NCI-H345 (cell line): ENCODE measurements at regions not wholly inside any gene's neighbourhood (a gene's known extent, or its start where the extent isn't known, plus 50 kb on each side); places are given as distances from the start of the nearest gene placed in this dataset.
A peak's percentile ranks its signal among the peaks of the same experiment; 100 is the strongest.
"Not testable (repeated sequence)": the region's sequence is repeated elsewhere in the genome, so short reads cannot be mapped to it uniquely, and the experiment has no call there.

Experiments
- DNase-seq: peaks from one replicate; lab custom pipeline; 2025; lab: John Stamatoyannopoulos, UW

- DNase-seq: peak; percentile 6
These were observed 200.5 kb upstream of the HDAC4 start for GRCh38 chr2:239601201-239601851.

DNA sequence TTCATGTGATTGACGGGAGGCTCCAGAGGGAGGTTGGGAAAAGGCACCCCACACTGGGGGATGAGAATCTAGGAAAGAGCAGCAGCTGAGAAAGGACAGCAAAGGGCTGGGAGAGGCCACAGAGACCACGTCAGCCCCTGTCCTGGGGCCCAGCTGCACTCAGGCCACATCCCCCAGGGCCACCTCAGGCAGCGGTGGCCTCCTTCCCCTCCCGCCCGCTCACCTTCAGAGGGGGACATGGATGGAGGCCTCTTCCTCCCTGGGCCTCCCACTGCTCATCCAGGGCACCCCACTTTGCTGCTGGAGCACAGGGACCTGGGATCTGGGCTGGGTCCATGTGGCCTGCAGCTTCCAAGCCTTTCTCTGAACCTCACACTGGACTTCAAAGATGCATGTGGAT is 199.8 kb upstream of the HDAC4 start:
- DNase-seq: no peak

GRCh38 chr2:239600001-239600593 is 199.3 kb upstream of the HDAC4 start:
- no peak for DNase-seq

- no peak for DNase-seq
These were observed 198.5 kb upstream of the HDAC4 start for GRCh38 chr2:239599299-239599698.

DNA sequence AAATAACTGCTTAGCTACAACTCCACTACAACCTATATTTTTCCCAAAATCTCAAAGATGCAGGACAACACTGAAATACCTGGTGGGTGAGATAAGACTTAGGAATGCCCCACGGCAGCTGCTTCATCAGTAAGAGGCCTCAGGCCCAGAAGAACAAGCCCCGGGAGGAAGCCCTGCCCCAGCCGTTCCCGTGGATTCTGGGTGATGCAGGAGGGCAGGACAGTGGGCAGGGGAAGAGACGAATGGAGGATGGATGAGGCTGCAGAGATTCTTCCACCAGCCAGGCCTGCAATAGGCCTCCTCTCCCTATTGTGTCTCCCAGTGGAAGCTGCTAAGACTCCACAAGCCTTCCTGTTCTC is 197.9 kb upstream of the HDAC4 start:
- DNase-seq: no peak

GRCh38 chr2:239598011-239598731 is 197.4 kb upstream of the HDAC4 start:
- DNase-seq: no peak

DNA sequence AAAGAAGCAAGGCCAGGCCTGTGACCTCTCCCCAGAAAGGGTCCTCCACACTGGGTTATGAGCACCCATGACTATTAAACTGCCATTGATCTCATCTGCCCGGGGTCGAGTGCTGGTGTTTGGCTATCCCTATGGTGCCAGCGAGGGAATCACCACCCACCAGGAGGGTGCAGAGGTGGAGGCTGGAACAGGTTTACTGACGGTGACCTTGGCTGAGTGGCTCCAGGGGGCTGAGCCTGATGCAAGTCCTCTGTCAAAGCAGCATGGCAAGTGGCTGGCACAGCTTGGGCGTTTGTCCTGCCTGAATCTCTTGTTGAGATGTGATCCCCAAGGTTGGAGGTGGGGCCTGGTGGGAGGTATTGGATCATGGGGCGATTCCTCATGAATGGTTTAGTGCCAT is 196.4 kb upstream of the HDAC4 start:
- no peak for DNase-seq

DNA sequence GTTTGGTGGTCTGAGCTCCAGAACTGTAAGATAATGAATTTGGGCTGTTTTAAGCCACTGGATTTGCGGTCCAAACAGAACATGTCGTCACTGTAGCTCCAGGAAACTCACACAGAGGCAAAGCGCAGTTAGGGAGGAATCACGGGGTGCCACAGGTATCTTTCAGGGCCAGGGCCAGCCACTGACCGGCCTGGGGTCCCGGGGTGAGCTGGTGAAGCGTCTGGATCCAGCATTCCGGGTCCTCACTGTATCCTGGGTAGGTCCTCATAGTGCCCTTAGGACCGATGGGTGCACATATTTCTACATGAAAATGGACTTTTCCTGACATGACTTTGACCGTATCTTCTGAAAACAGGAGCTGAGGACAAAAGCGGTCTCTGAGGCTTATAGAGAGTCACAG is 196.0 kb upstream of the HDAC4 start:
- DNase-seq: no peak

- no peak for DNase-seq
These were observed 195.4 kb upstream of the HDAC4 start for GRCh38 chr2:239596253-239596652.

- DNase-seq: no peak
These were observed 194.9 kb upstream of the HDAC4 start for GRCh38 chr2:239595726-239596125.

DNA sequence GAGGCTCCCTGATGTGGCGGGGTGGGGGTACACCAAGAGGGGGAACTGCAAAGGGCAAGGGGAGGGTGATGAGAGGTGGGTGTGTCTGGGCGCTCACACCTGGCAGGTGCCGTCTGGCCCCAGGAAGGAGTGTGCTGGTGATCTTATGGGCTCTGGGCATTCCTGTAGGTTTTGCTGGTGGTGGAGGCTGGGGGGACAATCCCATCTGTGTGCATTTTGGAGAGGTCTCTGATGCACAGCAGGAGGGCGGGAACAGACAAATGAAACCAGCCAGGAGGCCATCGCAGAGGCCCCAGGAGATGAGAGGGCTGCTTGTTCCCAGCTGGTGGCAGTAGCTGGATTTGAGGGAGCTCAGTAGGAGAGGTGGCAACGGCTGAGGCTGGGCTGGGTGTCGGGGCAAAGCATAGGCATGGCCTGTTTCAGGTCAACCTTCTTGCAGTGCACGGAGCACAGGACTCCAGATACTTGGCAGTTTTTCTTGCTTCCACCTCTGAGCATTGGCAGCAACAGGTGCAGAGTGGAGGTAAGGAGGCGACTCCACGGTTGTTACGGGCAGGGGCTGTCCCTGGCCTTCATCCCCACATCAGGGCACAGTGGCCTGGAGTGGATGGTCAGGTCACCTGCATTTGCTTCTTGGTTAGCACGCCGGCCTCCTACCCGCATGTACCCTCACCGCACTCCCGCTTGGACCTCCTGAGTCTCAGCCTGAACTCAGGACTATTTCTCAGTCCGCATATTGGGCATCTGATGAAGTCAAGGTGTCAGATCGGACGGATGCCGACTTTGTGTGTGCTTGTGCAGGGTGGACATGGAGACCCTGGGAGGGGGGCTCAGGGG is 194.2 kb upstream of the HDAC4 start:
- no peak for DNase-seq

DNA sequence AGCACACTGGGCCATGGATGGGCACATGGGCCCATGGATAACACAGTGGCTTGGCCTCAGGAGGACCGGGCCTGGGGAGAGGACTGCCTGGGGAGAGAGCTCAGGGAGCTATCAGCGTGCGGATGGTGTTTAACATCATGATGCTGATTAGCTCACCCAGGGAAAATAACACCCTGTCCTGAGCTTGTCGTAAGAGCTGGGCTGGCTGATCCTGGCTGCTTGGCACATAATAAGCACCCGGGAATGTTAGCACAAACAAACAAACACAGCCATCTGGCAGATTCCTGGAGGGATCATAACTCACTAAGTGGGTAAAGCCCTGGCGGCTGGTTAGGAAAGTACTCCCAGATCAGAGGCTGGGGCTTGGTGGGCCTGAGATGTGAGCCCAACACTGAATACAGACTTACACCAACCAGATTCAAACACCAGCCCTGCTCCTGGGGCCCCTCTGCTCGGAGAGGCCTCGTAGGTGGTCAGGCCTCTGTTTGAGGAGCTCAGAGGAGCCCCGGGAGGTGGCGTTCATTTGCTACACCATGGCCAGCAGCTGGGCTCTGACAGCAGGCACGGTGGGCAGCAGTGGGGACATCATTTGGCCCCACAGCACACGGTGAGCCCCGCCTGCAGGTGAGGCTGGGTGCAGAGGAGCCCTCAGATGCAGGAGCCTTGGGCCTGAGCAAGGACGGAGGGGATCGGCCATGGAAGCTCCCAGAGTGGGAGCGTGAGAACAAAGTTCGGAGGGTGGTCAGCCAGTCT is 193.4 kb upstream of the HDAC4 start:
- peak; percentile 44 for DNase-seq

DNA sequence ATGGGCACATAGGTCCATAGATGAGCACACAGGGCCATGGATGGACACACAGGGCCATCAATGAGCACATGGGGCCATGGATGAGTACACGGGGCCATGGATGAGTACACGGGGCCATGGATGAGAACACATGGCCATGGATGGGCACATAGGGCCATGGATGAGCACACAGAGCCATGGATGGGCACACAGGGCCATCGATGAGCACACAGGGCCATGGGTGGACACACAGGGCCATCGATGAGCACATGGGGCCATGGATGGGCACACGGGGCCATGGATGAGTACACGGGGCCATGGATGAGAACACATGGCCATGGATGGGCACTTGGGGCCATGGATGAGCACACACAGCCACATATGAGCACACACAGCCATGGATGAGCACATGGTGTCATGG is 192.6 kb upstream of the HDAC4 start:
- no peak for DNase-seq

DNA sequence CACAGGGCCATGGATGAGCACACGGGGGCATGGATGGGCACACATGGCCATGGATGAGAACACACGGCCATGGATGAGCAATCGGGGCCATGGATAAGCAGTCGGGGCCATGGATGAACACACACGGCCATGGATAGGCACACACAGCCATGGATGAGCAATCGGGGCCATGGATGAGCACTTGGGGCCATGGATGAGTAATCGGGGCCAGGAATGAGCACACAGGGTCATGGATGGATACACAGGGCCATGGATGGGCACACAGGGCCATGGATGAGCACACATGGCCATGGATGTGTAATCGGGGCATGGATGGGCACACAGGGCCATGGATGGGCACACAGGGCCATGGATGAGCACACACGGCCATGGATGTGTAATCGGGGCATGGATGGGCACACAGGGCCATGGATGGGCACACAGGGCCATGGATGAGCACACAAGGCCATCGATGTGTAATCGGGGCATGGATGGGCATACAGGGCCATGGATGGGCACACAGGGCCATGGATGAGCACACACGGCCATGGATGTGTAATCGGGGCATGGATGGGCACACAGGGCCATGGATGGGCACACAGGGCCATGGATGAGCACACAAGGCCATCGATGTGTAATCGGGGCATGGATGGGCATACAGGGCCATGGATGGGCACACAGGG is 191.9 kb upstream of the HDAC4 start:
- DNase-seq: not testable (repeated sequence)

DNA sequence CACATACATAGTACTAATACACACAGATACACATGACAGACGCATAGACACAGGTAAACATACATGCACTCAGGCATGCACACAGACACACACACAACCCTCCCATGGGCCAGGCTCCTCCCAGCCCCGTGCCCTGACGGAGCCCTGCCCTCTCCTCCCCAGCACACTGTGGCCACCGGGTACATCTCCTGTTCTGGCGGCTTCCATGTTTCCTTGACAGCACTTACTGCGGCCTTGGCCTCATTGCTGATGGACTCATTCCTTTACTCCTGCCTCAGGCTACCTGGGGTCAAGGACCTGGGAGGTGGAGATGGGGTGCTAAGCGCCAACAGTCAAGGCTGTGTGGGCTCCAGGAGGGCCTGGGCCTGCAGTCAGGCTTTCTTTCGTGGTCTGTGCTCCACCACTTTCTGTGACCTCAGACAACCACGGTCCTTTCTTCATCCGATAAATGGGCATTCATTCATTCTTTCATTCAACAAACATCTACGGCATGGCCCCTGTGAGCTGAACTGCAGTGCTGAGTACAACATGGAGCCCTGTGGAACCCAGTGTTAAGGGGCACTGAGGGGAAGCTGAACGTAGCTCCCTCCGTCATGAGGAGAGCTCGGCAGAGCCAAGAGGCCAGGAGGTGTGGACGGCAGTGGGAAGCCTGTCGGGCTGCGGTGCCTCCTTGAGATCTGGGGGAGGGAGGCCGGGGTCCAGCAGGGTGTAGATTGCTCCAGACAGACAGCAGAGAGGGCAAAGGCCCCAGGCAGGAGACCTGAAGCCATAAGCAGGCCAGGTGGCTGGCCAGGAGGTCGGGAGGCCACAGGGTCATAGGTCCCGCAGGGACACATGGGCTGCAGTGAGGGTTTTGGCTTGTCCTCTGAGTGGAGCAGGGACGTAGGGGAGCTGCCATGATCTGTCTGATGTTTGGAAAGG is 190.4 kb upstream of the HDAC4 start:
- DNase-seq: no peak

DNA sequence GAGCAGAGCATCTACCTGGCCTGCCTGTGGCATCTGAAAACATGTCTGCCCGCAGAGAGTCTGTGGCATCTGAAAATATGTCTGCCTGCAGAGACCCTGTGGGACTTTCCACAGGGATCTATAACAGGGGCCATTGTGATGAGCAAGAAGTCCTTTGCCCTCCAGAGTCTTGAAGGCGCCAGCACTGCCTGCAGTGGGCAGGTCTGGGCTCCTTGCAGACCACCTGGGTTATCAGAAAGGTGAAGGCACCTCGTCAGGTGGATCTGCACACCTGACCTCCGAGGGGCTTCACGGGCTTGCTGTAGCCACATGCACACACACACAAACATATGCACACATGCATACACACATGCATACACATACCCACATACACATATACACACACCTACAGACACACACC is 189.5 kb upstream of the HDAC4 start:
- no peak for DNase-seq

DNA sequence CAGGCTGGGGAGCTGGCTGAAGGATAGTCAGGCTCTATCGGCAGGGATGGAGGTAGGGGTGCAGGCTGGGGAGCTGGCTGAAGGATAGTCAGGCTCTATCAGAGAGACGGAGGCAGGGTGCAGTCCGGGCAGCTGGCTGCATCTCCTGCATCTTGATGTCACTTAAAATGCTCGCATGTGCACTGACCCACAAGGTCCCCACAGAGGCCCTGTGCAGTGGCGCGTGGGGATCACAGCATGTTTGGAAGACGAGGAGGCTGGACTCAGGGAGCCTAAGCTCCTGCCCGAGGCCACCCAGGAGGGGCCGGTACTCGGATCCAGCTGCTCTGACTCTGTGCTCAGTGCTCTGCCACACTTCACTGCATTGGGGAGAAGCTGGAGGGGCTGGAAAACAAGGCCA is 189.0 kb upstream of the HDAC4 start:
- no peak for DNase-seq

- DNase-seq: no peak
These were observed 188.5 kb upstream of the HDAC4 start for GRCh38 chr2:239589270-239589825.

GRCh38 chr2:239588451-239589269 is 187.8 kb upstream of the HDAC4 start:
- DNase-seq: no peak
